NCI-H2227 (cell line): ENCODE measurements at regions not wholly inside any gene's neighbourhood (a gene's known extent, or its start where the extent isn't known, plus 50 kb on each side); places are given as distances from the start of the nearest gene placed in this dataset.
"Not testable (repeated sequence)": the region's sequence is repeated elsewhere in the genome, so short reads cannot be mapped to it uniquely, and the experiment has no call there.

Experiments
- DNase-seq: peaks from one replicate; lab custom pipeline; 2025; ENCODE audit not compliant: unreplicated experiment; lab: John Stamatoyannopoulos, UW

- no peak for DNase-seq
These were observed 286.6 kb downstream of the COL11A1 start for GRCh38 chr1:102821707-102822106.

- DNase-seq: no peak
These were observed 307.9 kb downstream of the COL11A1 start for GRCh38 chr1:102800406-102800805.

DNA sequence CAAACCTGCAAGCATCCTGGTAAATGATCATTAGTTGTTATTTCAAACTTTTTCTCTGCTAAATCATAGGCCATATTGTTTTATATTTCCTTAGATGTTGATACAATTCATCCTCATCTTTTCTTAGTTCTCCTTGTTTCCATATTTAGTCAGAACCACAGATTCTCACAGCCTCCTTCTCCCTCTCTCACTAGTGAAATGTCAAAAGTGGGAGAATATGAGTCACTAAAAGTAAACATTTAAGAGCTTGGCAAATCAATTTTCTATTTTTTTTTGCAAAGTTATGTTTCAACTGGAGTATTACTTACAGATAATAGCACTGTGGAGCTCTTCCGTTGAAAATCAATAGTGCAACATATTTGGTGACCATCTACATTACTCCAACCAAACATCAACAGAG lies 308.8 kb downstream of the COL11A1 start:
- no peak for DNase-seq

DNA sequence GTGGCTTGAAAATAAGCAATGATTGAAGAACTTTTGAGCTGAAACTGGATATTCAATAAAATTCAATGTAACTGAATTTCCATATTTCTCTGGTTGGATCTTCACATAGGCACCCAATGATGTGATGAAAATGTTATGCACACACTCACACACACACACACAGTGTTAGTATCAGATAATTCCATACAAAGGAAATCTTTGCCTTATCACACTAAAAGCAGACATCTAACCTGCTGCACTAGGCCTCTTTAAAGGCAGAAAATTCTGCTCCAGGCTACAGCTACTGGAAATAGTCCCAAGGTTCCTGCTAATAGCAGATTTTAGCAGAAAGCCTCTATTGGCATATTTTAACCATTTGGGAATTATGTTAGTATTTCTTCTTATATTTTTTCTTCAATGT lies 309.6 kb downstream of the COL11A1 start:
- no peak for DNase-seq

DNA sequence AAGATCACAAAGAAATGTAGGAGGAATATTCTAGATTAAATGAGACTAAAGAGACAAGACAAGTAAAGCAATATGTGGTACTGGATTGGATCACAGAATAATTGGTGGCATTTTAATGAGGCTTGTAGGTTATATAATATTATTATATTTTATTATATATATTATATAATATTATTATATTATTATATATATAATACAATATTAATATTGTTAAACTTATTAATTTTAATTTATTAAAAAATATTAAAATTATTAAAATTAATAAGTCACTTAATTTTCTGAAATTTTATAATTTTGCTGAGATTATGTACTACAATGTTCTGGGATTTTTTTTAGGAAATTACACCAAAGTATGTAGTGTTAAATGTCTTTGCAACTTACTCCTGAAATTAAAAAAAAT lies 311.9 kb downstream of the COL11A1 start:
- DNase-seq: no peak

DNA sequence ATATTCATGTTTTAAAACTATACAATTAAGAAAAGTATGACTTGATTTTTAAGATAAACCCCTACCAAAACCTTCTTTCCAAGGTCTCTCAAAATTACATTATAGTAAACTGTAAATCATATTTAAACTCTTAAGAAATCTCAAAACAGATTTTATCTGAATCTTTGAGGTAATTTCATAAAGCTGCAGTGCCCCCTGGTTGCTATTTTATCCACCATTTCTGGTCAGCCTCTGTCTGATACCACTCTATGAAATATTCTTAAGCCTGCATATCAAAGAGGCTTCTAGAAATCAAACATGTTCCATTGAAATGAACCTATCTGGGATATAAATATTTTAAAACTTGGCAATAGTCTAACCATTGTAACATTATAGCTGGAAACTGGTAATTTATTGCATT lies 317.3 kb downstream of the COL11A1 start:
- no peak for DNase-seq

DNA sequence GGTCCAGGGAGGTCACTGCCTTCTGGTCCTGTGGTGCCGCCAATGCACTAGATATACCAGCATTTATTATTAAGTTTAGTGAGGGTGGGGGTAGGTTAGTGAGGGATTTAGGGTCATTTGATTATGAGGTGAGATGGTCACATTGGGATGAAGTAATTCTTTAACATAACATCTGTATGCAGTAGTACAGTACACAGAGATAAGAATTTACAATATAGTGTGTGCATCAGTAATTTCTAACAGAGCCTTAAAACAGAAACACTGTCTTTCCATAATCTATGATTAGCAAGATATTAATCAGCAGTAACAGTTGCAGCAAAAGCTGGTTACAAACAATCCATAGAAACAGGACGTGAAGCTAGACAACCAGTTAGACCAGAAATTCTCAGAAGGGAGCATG lies 318.4 kb downstream of the COL11A1 start:
- not testable (repeated sequence) for DNase-seq

GRCh38 chr1:102783487-102783886 lies 324.8 kb downstream of the COL11A1 start:
- no peak for DNase-seq

DNA sequence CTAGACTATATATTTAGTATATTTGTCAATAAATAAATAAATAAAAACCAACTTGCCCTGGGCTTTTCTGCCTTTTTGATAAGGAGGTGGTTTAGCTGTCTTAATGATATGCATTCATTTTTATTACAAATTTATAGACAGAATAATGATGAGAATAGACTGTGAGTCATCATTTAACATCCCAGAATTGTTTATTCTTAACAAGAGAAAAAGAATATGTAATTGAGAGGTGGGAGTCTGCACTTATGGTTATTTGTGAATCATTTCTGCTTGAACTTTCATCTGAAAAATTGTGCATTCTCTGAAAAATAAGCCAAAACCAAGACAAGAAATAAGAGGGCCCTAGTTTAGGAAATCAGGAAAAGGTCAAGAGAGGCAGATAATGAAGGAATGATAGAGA lies 326.2 kb downstream of the COL11A1 start:
- no peak for DNase-seq

DNA sequence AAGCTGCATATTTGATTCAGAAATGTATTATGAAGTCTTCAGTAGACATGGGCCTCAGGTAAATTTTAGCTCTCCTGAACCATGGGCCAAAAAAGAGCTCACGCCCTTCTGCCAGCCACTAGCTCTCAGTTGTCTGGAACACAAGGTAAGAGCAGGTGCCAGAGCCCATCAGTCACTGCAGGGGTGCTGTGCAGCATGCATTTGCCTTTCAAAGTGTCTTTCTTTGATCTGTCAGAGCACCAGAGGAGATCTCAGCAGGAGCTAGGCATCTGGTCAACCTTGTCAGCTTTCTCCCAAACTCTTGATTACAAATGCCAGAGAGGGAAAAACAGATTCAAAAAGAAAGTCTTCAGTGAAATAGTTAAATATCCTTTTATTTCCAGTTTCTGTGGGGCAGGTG lies 332.3 kb downstream of the COL11A1 start:
- no peak for DNase-seq

- no peak for DNase-seq
These were observed 335.5 kb downstream of the COL11A1 start for GRCh38 chr1:102772831-102773230.

DNA sequence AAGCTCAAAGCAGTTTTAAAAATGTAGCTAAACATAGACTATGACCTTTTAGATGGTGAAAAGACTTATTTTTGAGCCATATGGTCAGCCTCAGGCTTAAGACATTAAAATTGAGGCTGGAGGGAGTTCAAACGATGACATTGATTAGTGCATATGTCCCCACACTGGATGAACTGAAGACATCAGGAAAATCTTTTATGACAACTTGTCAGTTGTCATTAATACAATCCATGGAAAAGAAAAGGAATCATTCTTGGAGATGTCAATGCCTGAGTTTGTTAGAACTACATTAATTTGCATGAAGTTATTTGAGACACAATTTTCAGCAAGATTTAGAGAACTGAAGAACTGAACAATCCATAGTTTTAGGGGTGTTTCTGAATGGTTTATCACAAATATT lies 349.9 kb downstream of the COL11A1 start:
- DNase-seq: no peak

GRCh38 chr1:102757363-102757762 lies 351.0 kb downstream of the COL11A1 start:
- no peak for DNase-seq

- no peak for DNase-seq
These were observed 357.2 kb downstream of the COL11A1 start for GRCh38 chr1:102751111-102751510.

- DNase-seq: no peak
These were observed 365.9 kb downstream of the COL11A1 start for GRCh38 chr1:102742426-102742825.

- DNase-seq: no peak
These were observed 374.7 kb downstream of the COL11A1 start for GRCh38 chr1:102733491-102734236.

DNA sequence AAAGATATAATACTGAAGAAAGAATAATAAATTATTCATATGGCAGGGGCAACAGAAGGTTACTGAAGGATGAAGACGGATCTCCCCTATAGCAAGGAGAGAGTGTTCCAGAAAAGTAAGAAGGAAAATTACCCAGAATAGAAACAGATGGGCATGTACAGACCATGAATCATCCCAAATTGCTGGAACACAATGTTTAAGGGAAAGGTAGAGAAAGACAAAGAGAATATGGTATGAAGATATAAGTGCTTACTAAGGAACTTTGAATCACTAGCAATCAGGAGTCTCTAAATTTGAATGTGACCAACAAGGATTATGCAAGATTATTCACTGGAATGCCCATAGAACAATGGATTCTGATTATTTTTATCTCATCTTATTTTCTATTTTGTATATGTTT lies 375.4 kb downstream of the COL11A1 start:
- DNase-seq: no peak

DNA sequence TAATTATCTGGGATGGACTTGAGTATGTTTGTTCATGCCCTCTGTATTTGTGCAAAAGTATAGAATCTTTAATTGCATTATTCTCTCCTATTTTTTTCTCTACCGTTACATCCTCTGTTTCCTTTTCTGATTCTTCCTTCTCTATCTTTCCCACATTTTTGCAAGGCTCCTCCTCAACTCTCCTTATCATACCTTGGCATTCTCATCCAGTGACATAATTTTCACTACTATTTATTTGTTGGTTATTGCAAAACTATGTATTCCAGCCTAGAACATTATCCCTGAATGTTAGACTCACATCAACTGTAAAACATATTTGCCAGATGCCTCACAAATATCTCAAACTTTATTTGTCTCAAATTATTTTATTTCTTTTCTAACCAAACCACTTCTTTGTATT lies 381.9 kb downstream of the COL11A1 start:
- no peak for DNase-seq

GRCh38 chr1:102724741-102725140 lies 383.6 kb downstream of the COL11A1 start:
- no peak for DNase-seq

- no peak for DNase-seq
These were observed 393.2 kb downstream of the COL11A1 start for GRCh38 chr1:102715150-102715549.

DNA sequence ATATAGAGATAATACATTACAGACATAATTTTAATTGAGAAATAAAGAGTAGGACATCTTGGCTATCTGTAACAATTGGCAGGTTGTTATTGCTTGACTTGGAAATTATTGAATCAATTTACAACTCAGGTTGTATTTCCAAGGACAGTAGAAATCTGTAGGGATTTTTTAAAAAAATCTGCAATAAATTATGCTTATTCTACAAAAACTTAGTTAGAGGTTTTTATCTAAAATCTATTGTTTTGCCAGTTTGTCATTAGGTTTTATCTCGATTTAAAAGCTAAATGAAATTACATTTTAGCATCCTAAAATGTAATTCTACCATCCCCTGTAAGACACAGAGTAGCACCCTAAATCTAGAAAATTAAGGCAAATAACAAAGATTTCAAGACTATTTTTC lies 408.8 kb downstream of the COL11A1 start:
- DNase-seq: no peak

DNA sequence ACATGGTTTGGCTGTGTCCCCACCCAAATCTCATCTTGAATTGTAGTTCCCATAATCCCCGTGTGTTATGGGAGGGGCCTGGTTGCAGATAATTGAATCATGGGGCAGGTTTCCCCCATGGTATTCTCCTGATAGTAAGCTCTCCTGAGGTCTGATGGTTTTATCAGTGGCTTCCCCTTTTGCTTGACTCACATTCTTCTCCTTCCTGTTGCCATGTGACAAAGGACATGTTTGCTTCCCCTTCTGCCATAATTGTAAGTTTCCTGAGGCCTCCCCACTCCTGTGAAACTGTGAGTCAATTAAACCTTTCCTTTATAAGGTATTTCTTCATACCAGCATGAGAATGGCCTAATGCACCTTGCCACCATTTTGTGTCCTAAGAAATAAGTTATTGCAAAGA lies 415.0 kb downstream of the COL11A1 start:
- no peak for DNase-seq

GRCh38 chr1:102691592-102692090 lies 416.7 kb downstream of the COL11A1 start:
- no peak for DNase-seq
